HL-60 (cell line): ENCODE measurements at regions not wholly inside any gene's neighbourhood (a gene's known extent, or its start where the extent isn't known, plus 50 kb on each side); places are given as distances from the start of the nearest gene placed in this dataset.

ENCODE experiments used
- SPI1 ChIP-seq: IDR thresholded peaks from 2 replicates; pipeline ENCODE4 v1.6.1; 2012; ENCODE audit warnings: low read depth, mild to moderate bottlenecking, borderline replicate concordance
- TF ChIP-seq, protein P1 (sequence below): IDR thresholded peaks from one replicate; pipeline ENCODE4 v1.5.1; 2011; ENCODE audit warnings: low read length, control low read depth, inconsistent platforms; ENCODE audit not compliant: insufficient read depth

DNA sequence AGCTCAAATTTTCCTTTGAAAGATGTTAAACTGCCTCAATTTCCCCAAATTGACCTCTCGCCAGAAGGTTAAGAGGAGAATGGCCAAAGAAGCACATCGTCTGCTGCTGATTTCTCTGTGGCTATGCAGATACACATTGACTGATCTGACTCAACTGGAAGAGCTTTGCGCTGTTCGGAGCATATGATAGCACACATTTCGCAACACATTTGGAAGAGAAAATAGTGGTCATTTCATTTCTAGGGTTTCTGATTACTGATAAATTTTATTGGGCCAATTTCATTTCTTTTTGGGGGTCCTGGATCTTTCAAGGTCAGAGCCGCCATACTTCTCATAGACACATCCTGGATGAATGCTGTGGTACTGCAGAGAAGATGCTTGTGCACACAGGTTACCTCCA, 138.5 kb downstream of the TMEM200C start:
- no peak for TF ChIP-seq SPI1
- TF ChIP-seq, protein P1, sequence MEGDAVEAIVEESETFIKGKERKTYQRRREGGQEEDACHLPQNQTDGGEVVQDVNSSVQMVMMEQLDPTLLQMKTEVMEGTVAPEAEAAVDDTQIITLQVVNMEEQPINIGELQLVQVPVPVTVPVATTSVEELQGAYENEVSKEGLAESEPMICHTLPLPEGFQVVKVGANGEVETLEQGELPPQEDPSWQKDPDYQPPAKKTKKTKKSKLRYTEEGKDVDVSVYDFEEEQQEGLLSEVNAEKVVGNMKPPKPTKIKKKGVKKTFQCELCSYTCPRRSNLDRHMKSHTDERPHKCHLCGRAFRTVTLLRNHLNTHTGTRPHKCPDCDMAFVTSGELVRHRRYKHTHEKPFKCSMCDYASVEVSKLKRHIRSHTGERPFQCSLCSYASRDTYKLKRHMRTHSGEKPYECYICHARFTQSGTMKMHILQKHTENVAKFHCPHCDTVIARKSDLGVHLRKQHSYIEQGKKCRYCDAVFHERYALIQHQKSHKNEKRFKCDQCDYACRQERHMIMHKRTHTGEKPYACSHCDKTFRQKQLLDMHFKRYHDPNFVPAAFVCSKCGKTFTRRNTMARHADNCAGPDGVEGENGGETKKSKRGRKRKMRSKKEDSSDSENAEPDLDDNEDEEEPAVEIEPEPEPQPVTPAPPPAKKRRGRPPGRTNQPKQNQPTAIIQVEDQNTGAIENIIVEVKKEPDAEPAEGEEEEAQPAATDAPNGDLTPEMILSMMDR, result no peak
